HepG2 (cell line): ENCODE measurements at regions not wholly inside any gene's neighbourhood (a gene's known extent, or its start where the extent isn't known, plus 50 kb on each side); places are given as distances from the start of the nearest gene placed in this dataset.

Experiments used
- ADNP ChIP-seq: sonication (generic); formaldehyde crosslinking; IDR thresholded peaks from 2 replicates; pipeline ENCODE4 v1.4.0; 2020; ENCODE audit warnings: missing genetic modification reagents
- CTCF ChIP-seq: sonication (generic); formaldehyde crosslinking; IDR thresholded peaks from 2 replicates; pipeline ENCODE4 v1.5.0; 2020; ENCODE audit warnings: mild to moderate bottlenecking, missing genetic modification reagents, moderate library complexity
- HOXA3 ChIP-seq: sonication (generic); formaldehyde crosslinking; IDR thresholded peaks from 2 replicates; pipeline ENCODE4 v1.5.0; 2020; ENCODE audit warnings: missing genetic modification reagents
- KLF6 ChIP-seq: IDR thresholded peaks from 2 replicates; pipeline ENCODE4 v1.8.0; 2016; ENCODE audit warnings: missing biosample characterization, missing genetic modification reagents
- MAFG ChIP-seq: sonication (generic); formaldehyde crosslinking; IDR thresholded peaks from 2 replicates; pipeline ENCODE4 v1.5.1; 2020; ENCODE audit warnings: mild to moderate bottlenecking, missing genetic modification reagents
- REL ChIP-seq: sonication (generic); formaldehyde crosslinking; conservative IDR thresholded peaks from 2 replicates; pipeline ENCODE4 v1.8.0; 2022; ENCODE audit warnings: mild to moderate bottlenecking, missing genetic modification reagents, moderate library complexity
- SP140L ChIP-seq: sonication (generic); formaldehyde crosslinking; IDR thresholded peaks from 2 replicates; pipeline ENCODE4 v1.4.0; 2020; ENCODE audit warnings: missing genetic modification reagents, borderline replicate concordance
- TRIM24 ChIP-seq: sonication (generic); formaldehyde crosslinking; IDR thresholded peaks from 2 replicates; pipeline ENCODE4 v1.8.0; 2022; ENCODE audit warnings: mild to moderate bottlenecking, missing genetic modification reagents
- ZBTB20 ChIP-seq: sonication (generic); formaldehyde crosslinking; IDR thresholded peaks from 2 replicates; pipeline ENCODE4 v1.8.1; 2023; ENCODE audit warnings: missing genetic modification reagents, low read depth, mild to moderate bottlenecking, borderline replicate concordance
- ZBTB4 ChIP-seq: sonication (generic); formaldehyde crosslinking; IDR thresholded peaks from 2 replicates; pipeline ENCODE4 v1.4.0; 2020; ENCODE audit warnings: missing genetic modification reagents, mild to moderate bottlenecking, borderline replicate concordance
- ZBTB7A ChIP-seq: sonication (generic); formaldehyde crosslinking; IDR thresholded peaks from 2 replicates; pipeline ENCODE4 v1.8.0; 2022; ENCODE audit warnings: mild to moderate bottlenecking, missing genetic modification reagents
- ZNF354B ChIP-seq: sonication (generic); formaldehyde crosslinking; IDR thresholded peaks from 2 replicates; pipeline ENCODE4 v1.8.0; 2022; ENCODE audit warnings: mild to moderate bottlenecking, missing genetic modification reagents
- ZNF564 ChIP-seq: sonication (generic); formaldehyde crosslinking; IDR thresholded peaks from 2 replicates; pipeline ENCODE4 v1.8.1; 2023; ENCODE audit warnings: mild to moderate bottlenecking, missing genetic modification reagents
- TF ChIP-seq, protein P1 (sequence below): sonication (generic); formaldehyde crosslinking; IDR thresholded peaks from 2 replicates; pipeline ENCODE4 v1.4.0; 2020; ENCODE audit warnings: low read depth, mild to moderate bottlenecking, missing genetic modification reagents

DNA sequence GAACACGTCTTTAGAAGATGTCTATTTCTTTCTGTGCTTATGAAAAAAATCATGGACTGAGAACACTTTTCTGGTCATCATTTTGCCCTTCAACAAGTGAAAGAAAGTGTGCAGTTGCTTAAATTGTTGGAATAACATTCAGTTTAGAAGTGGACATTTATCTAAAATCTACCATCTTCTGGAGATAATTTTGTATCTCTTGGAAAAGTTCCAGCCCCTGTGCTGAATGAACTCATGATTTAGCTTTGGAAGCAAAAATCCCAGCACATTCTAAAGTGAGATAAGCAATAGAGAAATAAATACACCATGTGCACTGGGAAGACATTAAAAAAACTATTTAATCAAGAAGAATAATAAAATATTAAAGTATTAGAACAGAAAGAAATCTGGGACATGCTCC is 1420.8 kb upstream of the SLC10A2 start:
- TF ChIP-seq TRIM24 (CRISPR knock-in tag), result no peak
- no peak for TF ChIP-seq REL
- TF ChIP-seq SP140L (CRISPR knock-in tag), result no peak
- no peak for TF ChIP-seq ADNP (CRISPR knock-in tag)
- no peak for TF ChIP-seq CTCF (CRISPR knock-in tag)
- no peak for TF ChIP-seq ZBTB20 (CRISPR knock-in tag)
- no peak for TF ChIP-seq KLF6 (CRISPR knock-in tag)
- TF ChIP-seq MAFG (CRISPR knock-in tag), result no peak
- TF ChIP-seq HOXA3, result no peak
- TF ChIP-seq ZNF564 (CRISPR knock-in tag), result no peak
- TF ChIP-seq ZNF354B (CRISPR knock-in tag), result no peak
- TF ChIP-seq ZBTB7A (CRISPR knock-in tag), result no peak
- TF ChIP-seq, protein P1, sequence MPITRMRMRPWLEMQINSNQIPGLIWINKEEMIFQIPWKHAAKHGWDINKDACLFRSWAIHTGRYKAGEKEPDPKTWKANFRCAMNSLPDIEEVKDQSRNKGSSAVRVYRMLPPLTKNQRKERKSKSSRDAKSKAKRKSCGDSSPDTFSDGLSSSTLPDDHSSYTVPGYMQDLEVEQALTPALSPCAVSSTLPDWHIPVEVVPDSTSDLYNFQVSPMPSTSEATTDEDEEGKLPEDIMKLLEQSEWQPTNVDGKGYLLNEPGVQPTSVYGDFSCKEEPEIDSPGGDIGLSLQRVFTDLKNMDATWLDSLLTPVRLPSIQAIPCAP (CRISPR knock-in tag), result no peak
- no peak for TF ChIP-seq ZBTB4
